ENCODE measurements at regions not wholly inside any gene's neighbourhood (a gene's known extent, or its start where the extent isn't known, plus 50 kb on each side); places are given as distances from the start of the nearest gene placed in this dataset.

DNA sequence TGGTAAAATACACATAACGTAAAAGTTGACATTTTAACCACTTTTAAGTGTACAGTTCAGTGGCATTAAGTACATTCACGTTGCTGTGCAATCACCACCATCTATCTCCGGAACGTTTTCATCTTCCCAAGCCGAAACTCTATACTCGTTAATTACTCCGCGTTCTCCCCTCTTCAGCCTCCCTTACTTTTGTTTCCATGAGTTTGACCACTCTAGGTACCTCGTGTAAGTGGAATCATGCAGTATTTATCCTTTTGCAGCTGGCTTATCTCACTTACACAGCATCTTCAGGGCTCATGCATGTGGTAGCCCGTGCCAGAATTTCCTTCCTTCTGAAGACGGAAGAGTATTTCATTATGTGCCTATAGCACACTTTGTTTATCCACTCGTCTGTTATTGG is 225.2 kb downstream of the SLC4A3 start:
- no peaks in the 10 kb centered on the region for H3K9me3 ChIP-seq
- no peak for ATAC-seq
- H3K27me3 ChIP-seq, result peaks cover 0 to 4% (median 3%) of the 10 kb centered on the region in 3 donors
- no peaks in the 10 kb centered on the region for H3K36me3 ChIP-seq
- in situ Hi-C loops (cut with MboI; ENCODE audit: low sequenced_read_pairs in 4 of 4), result no loop called here
- no peak overlapping the region for H3K4me3 ChIP-seq
- intact Hi-C loops (cut with DNase I; ENCODE audit: low total_unique reads), result no loop called here
- H3K4me1 ChIP-seq, result no peaks in the 10 kb centered on the region
- H3K27ac ChIP-seq, result no peak overlapping the region
- no peak for DNase-seq
- no peak for TF ChIP-seq POLR2A (IDR thresholded peaks at IDR 0.05)
- TF ChIP-seq, protein P1, sequence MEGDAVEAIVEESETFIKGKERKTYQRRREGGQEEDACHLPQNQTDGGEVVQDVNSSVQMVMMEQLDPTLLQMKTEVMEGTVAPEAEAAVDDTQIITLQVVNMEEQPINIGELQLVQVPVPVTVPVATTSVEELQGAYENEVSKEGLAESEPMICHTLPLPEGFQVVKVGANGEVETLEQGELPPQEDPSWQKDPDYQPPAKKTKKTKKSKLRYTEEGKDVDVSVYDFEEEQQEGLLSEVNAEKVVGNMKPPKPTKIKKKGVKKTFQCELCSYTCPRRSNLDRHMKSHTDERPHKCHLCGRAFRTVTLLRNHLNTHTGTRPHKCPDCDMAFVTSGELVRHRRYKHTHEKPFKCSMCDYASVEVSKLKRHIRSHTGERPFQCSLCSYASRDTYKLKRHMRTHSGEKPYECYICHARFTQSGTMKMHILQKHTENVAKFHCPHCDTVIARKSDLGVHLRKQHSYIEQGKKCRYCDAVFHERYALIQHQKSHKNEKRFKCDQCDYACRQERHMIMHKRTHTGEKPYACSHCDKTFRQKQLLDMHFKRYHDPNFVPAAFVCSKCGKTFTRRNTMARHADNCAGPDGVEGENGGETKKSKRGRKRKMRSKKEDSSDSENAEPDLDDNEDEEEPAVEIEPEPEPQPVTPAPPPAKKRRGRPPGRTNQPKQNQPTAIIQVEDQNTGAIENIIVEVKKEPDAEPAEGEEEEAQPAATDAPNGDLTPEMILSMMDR (IDR thresholded peaks at IDR 0.05 in 4 of 5, conservative IDR thresholded peaks at IDR 0.05 in 1 of 5), result no peak

DNA sequence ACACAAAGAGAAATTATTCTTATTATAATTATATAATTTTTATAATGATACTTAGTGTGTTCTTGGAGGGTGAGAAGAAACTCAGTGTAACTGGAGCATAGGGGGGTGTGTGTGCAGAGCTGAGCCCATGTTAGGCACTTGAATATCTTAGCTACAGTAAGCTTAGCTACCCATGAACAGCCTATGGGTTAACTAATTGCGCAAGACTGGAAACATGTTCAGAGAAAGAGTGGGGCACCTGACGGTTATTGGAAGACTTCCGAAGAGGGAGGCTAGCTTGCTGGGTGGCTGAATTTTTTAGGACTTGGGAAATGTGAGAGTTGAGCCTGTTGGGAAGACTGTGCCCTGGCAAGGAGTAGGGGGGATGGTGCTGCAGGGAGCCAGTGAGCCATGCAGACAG is 229.2 kb downstream of the SLC4A3 start:
- DNase-seq (no peak), ATAC-seq (no peak)
- no peaks in the 10 kb centered on the region for H3K36me3 ChIP-seq
- H3K9me3 ChIP-seq, result no peaks in the 10 kb centered on the region
- TF ChIP-seq, protein P1 (IDR thresholded peaks at IDR 0.05 in 4 of 5, conservative IDR thresholded peaks at IDR 0.05 in 1 of 5), result no peak
- TF ChIP-seq POLR2A (IDR thresholded peaks at IDR 0.05), result no peak
- H3K4me3 ChIP-seq, result no peak overlapping the region
- in situ Hi-C loops (cut with MboI; ENCODE audit: low sequenced_read_pairs in 4 of 4), result no loop called here
- peaks cover 0 to 4% (median 0%) of the 10 kb centered on the region in 3 donors for H3K27me3 ChIP-seq
- no peaks in the 10 kb centered on the region for H3K4me1 ChIP-seq
- intact Hi-C loops (cut with DNase I; ENCODE audit: low total_unique reads), result no loop called here
- no peak overlapping the region for H3K27ac ChIP-seq

- DNase-seq, result no peak
- no peaks in the 10 kb centered on the region for H3K36me3 ChIP-seq
- no peak overlapping the region for H3K4me3 ChIP-seq
- in situ Hi-C loops (cut with MboI; ENCODE audit: low sequenced_read_pairs in 4 of 4), result no loop called here
- intact Hi-C loops (cut with DNase I; ENCODE audit: low total_unique reads), result no loop called here
- H3K9me3 ChIP-seq, result no peaks in the 10 kb centered on the region
- no peak overlapping the region for H3K27ac ChIP-seq
- no peak for TF ChIP-seq POLR2A (IDR thresholded peaks at IDR 0.05)
- ATAC-seq, result no peak
- no peaks in the 10 kb centered on the region for H3K4me1 ChIP-seq
- no peaks in the 10 kb centered on the region for H3K27me3 ChIP-seq
Observed at GRCh38 chr2:219857751-219858150, 230.3 kb downstream of the SLC4A3 start.

DNA sequence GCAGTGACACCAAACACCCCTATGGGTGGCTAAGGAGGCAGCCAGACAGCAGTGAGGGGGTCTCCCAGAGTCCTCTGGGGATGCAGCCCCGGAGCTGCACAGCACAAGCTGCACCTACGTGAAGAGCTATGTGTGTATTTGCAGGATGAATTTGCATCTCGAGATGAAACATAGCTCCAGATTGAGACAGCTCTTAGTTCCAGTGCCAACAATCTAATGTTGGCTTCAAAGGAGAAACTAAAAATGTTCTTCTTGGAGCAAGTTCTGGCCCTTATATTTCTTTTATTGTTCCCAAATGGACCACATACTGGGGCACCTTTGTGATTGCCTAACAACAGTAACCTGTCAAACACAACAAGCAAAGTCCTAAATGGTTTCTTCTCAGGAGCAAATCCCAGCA is 233.9 kb downstream of the SLC4A3 start:
- Histone ChIP-seq H3K27me3 (no peaks in the 10 kb centered on the region), H3K27ac (no peak overlapping the region), H3K9me3 (no peaks in the 10 kb centered on the region), H3K36me3 (no peaks in the 10 kb centered on the region), H3K4me3 (no peak overlapping the region), H3K4me1 (no peaks in the 10 kb centered on the region)
- TF ChIP-seq, protein P1 (IDR thresholded peaks at IDR 0.05 in 4 of 5, conservative IDR thresholded peaks at IDR 0.05 in 1 of 5), result no peak
- in situ Hi-C loops (cut with MboI; ENCODE audit: low sequenced_read_pairs in 4 of 4) (no loop called here), intact Hi-C loops (cut with DNase I; ENCODE audit: low total_unique reads) (no loop called here)
- DNase-seq (no peak), ATAC-seq (no peak)

- no peaks in the 10 kb centered on the region for H3K4me1 ChIP-seq
- no peak overlapping the region for H3K27ac ChIP-seq
- in situ Hi-C loops (cut with MboI; ENCODE audit: low sequenced_read_pairs in 4 of 4), result no loop called here
- intact Hi-C loops (cut with DNase I; ENCODE audit: low total_unique reads), result no loop called here
- TF ChIP-seq, protein P1 (IDR thresholded peaks at IDR 0.05 in 4 of 5, conservative IDR thresholded peaks at IDR 0.05 in 1 of 5), result no peak
- TF ChIP-seq POLR2A (IDR thresholded peaks at IDR 0.05), result no peak
- H3K36me3 ChIP-seq, result no peaks in the 10 kb centered on the region
- DNase-seq (no peak), ATAC-seq (no peak)
- H3K4me3 ChIP-seq, result no peak overlapping the region
- no peaks in the 10 kb centered on the region for H3K9me3 ChIP-seq
- H3K27me3 ChIP-seq, result no peaks in the 10 kb centered on the region
Observed at GRCh38 chr2:219864154-219864553, 236.7 kb downstream of the SLC4A3 start.

Data from gastrocnemius medialis (tissue), 4 donors.